Chondrocyte (in vitro differentiated cells): ENCODE measurements at regions not wholly inside any gene's neighbourhood (a gene's known extent, or its start where the extent isn't known, plus 50 kb on each side); places are given as distances from the start of the nearest gene placed in this dataset.

Experiments used
- DNase-seq: peaks from one replicate; pipeline ENCODE4 v3.0.0; 2021; ENCODE audit warnings: mixed read lengths, low spot score
- H3K27ac Mint-ChIP-seq: one replicate; pipeline ENCODE4 v1.8.0; 2021; ENCODE audit warnings: mild to moderate bottlenecking, moderate library complexity, mixed read lengths; ENCODE audit not compliant: unreplicated experiment
- H3K27me3 Mint-ChIP-seq: 2 replicates; pipeline ENCODE4 v1.8.0; 2021; ENCODE audit warnings: low read depth, mixed read lengths
- H3K36me3 Mint-ChIP-seq: 2 replicates; pipeline ENCODE4 v1.8.0; 2021; ENCODE audit warnings: low read depth, mixed read lengths
- H3K4me1 Mint-ChIP-seq: 2 replicates; pipeline ENCODE4 v1.8.0; 2021; ENCODE audit warnings: low read depth, mild to moderate bottlenecking, mixed read lengths
- H3K4me3 Mint-ChIP-seq: one replicate; pipeline ENCODE4 v1.8.0; 2021; ENCODE audit warnings: mild to moderate bottlenecking, moderate library complexity, mixed read lengths; ENCODE audit not compliant: unreplicated experiment
- H3K9me3 Mint-ChIP-seq: 2 replicates; pipeline ENCODE4 v1.8.0; 2021; ENCODE audit warnings: low read depth, mixed read lengths
- CTCF ChIP-seq: fragments of 200-600 bp; sonication (generic); IDR thresholded peaks from 2 replicates; pipeline ENCODE4 v1.5.0; 2021; ENCODE audit warnings: antibody characterized with exemption, mild to moderate bottlenecking, moderate library complexity

GRCh38 chr15:69712991-69713390, 260.4 kb downstream of the RPLP1 start:
- Mint-ChIP-seq H3K4me1 (peaks cover 5% of the 10 kb centered on the region), H3K27me3 (peaks cover 9% of the 10 kb centered on the region), H3K36me3 (peaks cover 9% of the 10 kb centered on the region), H3K9me3 (peaks cover 9% of the 10 kb centered on the region), H3K4me3 (no peak overlapping the region), H3K27ac (no peak overlapping the region)
- TF ChIP-seq CTCF = no peak
- DNase-seq = no peak

GRCh38 chr15:69713726-69714559, 261.3 kb downstream of the RPLP1 start:
- Mint-ChIP-seq H3K36me3 (peaks cover 3% of the 10 kb centered on the region), H3K4me1 (peaks cover 6% of the 10 kb centered on the region), H3K9me3 (peaks cover under 1% of the 10 kb centered on the region), H3K27ac (no peak overlapping the region), H3K27me3 (peaks cover 9% of the 10 kb centered on the region), H3K4me3 (no peak overlapping the region)
- TF ChIP-seq CTCF = no peak
- no peak for DNase-seq

- H3K9me3 Mint-ChIP-seq = no peaks in the 10 kb centered on the region
- H3K4me3 Mint-ChIP-seq = no peak overlapping the region
- no peak overlapping the region for H3K27ac Mint-ChIP-seq
Observed at GRCh38 chr15:69715210-69715609, 262.6 kb downstream of the RPLP1 start.

GRCh38 chr15:69718436-69718835, 265.8 kb downstream of the RPLP1 start:
- TF ChIP-seq CTCF = no peak
- H3K4me3 Mint-ChIP-seq = no peak overlapping the region
- no peaks in the 10 kb centered on the region for H3K36me3 Mint-ChIP-seq
- peaks cover 3% of the 10 kb centered on the region for H3K27me3 Mint-ChIP-seq
- no peak for DNase-seq
- no peaks in the 10 kb centered on the region for H3K9me3 Mint-ChIP-seq
- peaks cover 25% of the 10 kb centered on the region for H3K4me1 Mint-ChIP-seq
- H3K27ac Mint-ChIP-seq = no peak overlapping the region

More at GRCh38 chr15:69715210-69715609, 262.6 kb downstream of the RPLP1 start:
- Mint-ChIP-seq H3K27me3 (peaks cover 7% of the 10 kb centered on the region), H3K4me1 (peaks cover 9% of the 10 kb centered on the region), H3K36me3 (no peaks in the 10 kb centered on the region)
- DNase-seq = no peak
- no peak for TF ChIP-seq CTCF

GRCh38 chr15:69718916-69719315, 266.3 kb downstream of the RPLP1 start:
- DNase-seq = no peak
- H3K4me3 Mint-ChIP-seq = no peak overlapping the region
- H3K36me3 Mint-ChIP-seq = no peaks in the 10 kb centered on the region
- TF ChIP-seq CTCF = no peak
- H3K27ac Mint-ChIP-seq = peak overlapping the region; percentile 6
- peaks cover 25% of the 10 kb centered on the region for H3K4me1 Mint-ChIP-seq
- no peaks in the 10 kb centered on the region for H3K9me3 Mint-ChIP-seq
- peaks cover 2% of the 10 kb centered on the region for H3K27me3 Mint-ChIP-seq
